Right lobe of liver (tissue), 4 donors: ENCODE measurements at regions not wholly inside any gene's neighbourhood (a gene's known extent, or its start where the extent isn't known, plus 50 kb on each side); places are given as distances from the start of the nearest gene placed in this dataset.
A peak's percentile ranks its signal among the peaks of the same experiment; 100 is the strongest.

Experiments
- CTCF ChIP-seq, 4 donors: fragments of 200-600 bp in 3 of 4; fragments of 450-650 bp in 1 of 4; IDR thresholded peaks; one replicate each; pipeline versions ENCODE4 v1.5.1 to v1.8.0; 2016 to 2022; ENCODE audit warnings: antibody characterized with exemption in 4 of 4, mild to moderate bottlenecking in 2 of 4
- POLR2A ChIP-seq: fragments of 450-650 bp; IDR thresholded peaks from one replicate; pipeline ENCODE4 v1.6.1; 2017; ENCODE audit warnings: antibody characterized with exemption, mild to moderate bottlenecking
- donor health status: DM: no; HTN: no; CAD: no.
- donor health status: DM: no; HTN: no; CAD: no.
- donor health status: DM: no; HTN: yes; CAD: no.

DNA sequence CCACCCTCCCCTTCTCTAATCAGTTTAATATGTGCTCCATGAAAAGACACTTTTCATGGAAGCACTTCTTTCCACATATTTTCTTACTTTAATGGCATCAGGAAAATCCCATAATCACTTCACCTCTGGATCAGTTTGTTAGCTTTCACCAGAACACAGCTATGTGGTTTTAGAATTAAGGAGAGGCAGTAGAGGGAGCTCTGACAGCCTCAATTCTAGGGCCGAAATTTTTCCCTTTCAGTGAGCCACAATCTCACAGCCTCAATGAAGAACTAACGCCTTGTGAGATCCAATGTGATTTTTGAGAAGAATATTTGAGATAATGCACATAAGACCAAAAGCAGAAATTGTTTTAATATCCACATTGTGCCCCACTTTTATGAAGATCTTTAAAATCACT lies 1494.0 kb upstream of the CDH8 start:
- TF ChIP-seq CTCF (IDR thresholded peaks at IDR 0.05), result peak in 1 of 4 donors; percentile 5
- TF ChIP-seq POLR2A, result no peak
